Medulla oblongata (tissue), 1 donor: ENCODE measurements at regions not wholly inside any gene's neighbourhood (a gene's known extent, or its start where the extent isn't known, plus 50 kb on each side); places are given as distances from the start of the nearest gene placed in this dataset.
A peak's percentile ranks its signal among the peaks of the same experiment; 100 is the strongest.
"Not testable (repeated sequence)": the region's sequence is repeated elsewhere in the genome, so short reads cannot be mapped to it uniquely, and the experiment has no call there.

Experiments used
- DNase-seq: peaks from one replicate; pipeline ENCODE4 v3.0.0-alpha.2; 2015; ENCODE audit errors: extremely low spot score

DNA sequence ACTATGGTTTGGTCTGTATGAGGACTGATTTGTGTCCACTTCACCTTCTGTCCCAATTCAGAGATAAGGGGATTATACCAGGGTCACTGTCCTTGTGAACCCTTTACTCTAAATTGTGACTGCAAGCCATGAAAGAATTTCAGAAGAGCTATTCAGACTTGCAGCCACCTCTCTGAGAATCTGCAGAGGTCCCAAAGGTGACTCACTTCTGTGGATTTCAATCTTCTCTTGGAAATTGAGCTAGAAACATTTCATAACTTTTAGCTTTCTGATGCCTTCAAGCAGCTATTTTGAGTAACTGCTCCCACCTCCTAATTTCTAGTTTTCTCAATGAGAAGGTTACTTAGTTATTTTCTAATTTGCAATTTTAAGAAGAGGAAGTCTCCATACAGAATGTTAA is 1242.4 kb upstream of the ACVR2A start:
- DNase-seq: no peak

GRCh38 chr2:146598791-146599190 is 1246.0 kb upstream of the ACVR2A start:
- no peak for DNase-seq

- no peak for DNase-seq
Observed at GRCh38 chr2:146597291-146597690, 1247.5 kb upstream of the ACVR2A start.

DNA sequence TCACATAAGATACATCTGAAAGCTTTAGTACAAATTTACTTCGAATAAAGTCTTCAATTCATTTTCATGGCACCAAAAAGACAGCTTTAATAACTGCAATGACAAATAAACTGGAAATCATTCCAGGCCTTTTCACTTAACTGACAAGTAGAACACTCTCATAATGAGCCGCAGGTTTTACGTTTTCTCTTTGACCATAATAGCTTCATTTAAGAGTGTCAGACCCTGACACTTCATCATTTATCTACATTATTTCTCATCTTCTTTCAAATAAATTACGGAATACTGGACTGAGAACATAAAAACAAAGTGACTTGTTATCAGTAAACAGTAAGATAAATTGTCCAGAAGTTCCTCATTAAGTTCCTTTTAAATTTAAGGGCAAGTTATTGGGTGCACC is 1252.9 kb upstream of the ACVR2A start:
- DNase-seq: no peak

DNA sequence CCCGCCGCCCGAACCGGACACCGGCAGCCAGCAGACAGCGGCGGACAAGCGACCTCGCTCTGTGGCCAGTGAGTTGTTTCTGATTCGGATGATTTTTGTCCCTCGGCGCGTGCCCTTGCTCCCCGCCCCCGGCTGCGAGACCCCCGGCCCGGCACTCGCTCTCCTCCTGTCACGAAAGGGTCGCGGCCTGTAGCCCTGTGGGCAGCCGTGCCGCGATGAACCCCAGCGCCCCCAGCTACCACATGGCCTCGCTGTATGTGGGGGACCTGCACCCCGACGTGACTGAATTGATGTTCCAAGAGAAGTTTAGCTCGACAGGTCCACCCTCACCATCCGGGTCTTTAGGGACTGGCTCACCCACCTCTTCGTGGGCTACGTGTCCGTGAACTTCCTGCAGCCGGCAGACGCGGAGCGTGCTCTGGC is 1257.5 kb upstream of the ACVR2A start:
- no peak for DNase-seq

DNA sequence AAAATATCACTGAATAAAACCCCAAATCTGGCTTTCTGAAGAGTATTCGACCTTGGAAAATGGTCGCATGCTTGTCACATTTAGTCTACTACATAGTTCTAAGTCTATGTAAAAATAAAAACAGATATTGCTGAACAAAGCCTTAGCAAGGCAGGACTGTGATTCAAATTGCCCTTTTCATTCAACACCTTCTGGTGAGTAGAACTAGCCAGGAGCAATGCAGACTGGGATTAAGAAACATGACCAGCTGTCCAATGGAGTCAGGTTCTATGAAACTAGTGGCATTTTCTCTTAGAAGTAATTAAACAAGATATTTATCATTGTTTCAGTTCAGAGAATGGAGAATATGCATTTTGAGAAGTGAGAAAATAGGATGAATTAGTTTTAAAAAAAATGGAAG is 1260.5 kb upstream of the ACVR2A start:
- no peak for DNase-seq

GRCh38 chr2:146579147-146579930 is 1265.5 kb upstream of the ACVR2A start:
- no peak for DNase-seq

- no peak for DNase-seq
Observed at GRCh38 chr2:146576339-146577111, 1268.3 kb upstream of the ACVR2A start.

DNA sequence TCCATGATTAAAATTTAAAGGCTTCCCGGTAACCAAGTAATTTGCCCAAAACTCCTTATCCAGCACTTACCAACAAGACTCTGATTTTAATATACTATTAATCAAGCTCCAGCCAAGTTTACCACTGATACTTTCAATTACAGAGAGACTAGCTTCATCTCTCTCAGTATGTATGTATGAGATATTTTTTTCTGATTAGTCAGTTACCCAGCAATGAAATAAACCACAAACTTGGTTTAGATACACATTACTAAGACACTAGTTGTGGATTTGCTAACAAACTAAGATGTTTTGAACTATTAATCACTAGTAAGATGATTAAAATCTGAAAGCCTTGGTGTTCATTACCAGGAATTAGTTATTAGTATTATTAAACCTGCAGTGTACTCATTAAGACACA is 1272.2 kb upstream of the ACVR2A start:
- no peak for DNase-seq

DNA sequence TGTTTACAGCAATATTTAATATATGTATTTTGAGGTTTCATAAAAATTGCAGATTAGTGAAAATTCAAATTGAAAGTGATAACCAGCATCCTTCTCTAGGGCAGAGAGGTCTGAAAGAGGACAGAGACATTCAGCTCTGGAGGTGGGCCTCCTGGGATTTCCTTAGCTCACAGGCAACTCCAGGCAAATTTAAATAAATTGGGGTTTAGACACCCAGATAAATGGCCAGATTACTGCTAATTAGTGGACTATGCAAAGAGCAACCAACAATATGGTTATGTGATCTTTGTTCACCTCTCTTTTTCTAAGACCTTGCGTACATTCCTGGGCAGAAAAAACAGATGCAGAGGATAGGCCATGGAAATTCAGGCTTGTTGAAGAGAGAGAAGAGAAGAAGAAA is 1282.8 kb upstream of the ACVR2A start:
- DNase-seq: no peak

DNA sequence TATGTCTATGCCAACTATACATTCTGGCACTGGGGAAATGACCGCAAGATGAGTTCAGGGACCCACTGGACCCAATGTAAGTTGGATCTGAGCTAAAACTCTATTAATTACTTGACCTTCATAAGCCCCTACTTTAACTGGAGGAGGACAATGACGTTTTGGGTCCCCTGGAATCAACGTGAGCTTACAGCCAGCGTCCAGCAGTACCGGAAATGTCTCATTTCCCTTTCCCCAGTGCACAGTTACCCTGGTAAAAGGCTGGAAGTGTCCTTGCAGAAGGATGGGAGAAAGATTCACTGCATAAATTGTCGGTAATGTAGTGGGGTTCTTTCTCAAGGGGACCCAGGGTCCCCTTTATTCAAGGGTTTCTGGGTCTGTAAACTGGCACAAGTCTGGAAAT is 1297.6 kb upstream of the ACVR2A start:
- no peak for DNase-seq

DNA sequence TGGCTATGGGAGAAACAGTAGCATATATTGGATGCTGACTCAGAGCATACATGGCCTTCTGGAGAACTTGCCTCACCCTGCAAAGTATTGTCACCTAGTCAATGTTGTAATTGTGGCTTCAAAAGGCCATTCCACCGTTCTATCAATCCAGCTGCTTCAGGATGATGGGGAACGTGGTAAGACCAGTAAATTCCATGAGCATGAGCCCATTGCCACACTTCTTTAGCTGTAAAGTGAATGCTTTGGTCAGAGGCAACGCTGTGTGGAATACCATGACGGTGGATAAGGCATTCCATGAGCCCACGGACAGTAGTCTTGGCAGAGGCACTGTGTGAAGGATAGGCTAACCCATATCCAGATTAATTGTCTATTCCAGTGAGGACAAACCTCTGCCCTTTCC is 1300.1 kb upstream of the ACVR2A start:
- DNase-seq: no peak

- DNase-seq: no peak
Observed at GRCh38 chr2:146541896-146542295, 1302.9 kb upstream of the ACVR2A start.

DNA sequence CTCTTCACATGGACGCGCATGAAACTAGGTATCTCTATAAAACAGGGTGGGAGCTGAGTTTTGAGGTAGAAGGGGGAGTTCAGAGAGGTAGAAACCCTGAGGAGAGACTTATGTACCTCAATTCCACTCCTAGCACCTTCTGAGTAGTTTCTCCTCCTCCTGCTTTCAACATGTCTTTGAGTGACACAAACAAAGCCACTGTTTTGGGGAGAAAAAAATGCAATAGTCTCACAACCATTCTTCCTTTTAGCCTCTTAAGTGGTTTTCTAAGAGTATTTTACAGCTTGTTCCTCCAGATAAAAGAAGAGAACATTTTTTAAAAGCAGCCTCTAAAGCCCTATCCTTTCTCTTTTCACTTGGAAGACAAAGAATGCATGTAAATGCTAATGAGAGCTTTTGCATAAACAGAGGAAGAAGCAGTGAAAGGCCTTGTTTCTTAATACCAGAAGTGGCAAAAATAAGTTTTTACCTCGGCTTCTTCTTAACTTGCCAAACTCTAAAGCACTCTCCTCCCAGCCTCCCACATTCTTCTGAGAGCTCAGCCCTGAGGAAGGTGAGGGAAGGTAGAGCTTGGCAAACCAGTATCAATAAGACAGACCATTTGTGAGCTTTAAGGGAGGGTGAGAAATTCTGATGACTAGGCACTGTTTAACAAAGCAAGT is 1304.4 kb upstream of the ACVR2A start:
- DNase-seq: peak; percentile 16

- not testable (repeated sequence) for DNase-seq
Observed at GRCh38 chr2:146539739-146540138, 1305.1 kb upstream of the ACVR2A start.

DNA sequence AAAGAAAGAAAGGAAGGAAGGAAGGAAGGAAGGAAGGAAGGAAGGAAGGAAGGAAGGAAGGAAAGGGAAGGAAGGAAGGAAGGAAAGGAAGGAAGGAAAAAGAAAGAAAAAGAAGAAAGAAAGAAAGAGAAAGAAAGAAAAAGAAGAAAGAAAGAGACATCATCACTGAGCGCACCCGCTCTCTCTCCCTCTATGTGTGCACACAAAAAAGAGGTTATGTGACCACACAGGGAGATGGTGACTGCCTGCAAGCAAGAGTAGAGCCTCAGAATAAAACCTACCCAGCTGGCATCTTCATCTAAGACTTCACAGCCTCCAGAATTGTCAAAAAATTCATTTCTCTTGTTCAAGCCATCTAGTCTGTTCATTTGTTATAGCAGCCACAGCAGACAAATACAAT is 1307.4 kb upstream of the ACVR2A start:
- no peak for DNase-seq

- DNase-seq: no peak
Observed at GRCh38 chr2:146532509-146533147, 1312.2 kb upstream of the ACVR2A start.

DNA sequence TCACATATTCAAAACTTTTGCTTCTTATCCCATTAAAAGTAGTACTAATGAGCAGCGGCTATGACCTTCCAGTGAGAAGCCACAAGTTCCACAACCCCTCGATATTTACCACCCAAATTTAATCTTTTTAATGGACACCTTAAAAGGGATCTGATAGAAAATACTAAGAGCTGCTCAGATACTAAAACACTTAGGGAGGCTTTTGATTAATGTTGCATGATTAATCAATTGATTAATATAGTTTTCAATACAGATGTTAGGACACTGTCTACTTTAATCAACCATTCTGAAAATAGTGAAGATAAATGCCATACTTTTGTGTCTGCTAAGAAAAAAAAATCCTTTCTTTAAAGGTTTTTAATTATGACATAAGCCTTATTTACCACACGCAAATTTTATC is 1312.8 kb upstream of the ACVR2A start:
- no peak for DNase-seq

GRCh38 chr2:146530886-146531285 is 1313.9 kb upstream of the ACVR2A start:
- DNase-seq: no peak

- DNase-seq: no peak
Observed at GRCh38 chr2:146527166-146527565, 1317.7 kb upstream of the ACVR2A start.

DNA sequence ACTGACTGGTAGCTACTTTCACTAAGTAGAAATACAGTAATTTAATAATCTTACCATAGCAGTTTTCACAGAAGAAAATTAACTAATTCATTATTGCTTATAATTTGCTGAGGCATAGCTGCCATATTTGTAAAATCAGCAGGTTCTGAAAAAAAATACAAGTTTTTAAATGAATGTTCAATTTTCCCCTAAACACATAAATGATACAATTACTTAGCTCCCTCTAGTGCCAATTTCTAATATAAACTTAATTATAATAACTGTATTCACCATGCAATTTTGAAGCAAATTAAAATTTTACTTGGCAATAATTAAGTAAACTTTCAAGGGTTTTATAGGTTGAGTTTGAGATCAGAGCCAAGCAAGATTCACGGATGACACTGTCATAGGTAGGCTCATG is 1321.6 kb upstream of the ACVR2A start:
- DNase-seq: no peak

DNA sequence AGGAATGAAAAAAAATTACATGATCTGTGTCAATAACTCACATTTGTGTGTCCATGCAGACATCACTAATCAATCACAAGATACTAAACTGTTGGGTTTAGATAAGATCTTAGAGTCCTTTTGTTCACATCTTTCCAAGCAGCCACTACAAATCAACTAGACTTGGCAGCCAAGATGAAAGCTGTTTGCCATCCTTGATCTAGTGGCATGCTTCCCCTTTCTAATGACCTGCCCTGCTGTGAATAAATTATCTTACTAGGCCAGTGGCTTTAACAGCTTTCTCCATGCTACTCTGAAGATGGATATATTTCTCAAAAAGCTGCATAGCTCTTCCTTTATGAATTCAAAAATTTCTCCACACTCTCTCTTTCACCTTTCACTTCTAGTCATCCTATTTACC is 1338.0 kb upstream of the ACVR2A start:
- DNase-seq: no peak
